Activated naive CD4-positive, alpha-beta T cell treated with anti-CD3 and anti-CD28 coated beads for 36 hours (primary cell): ENCODE measurements at regions not wholly inside any gene's neighbourhood (a gene's known extent, or its start where the extent isn't known, plus 50 kb on each side); places are given as distances from the start of the nearest gene placed in this dataset.

ENCODE experiments used
- CTCF ChIA-PET: fragments of 350-600 bp; sonication (Branson Sonifier 250); formaldehyde crosslinking; loops from one replicate; lab custom pipeline; 2021; ENCODE audit warnings: antibody characterized with exemption; lab: Charles Lee
- DNase-seq: peaks from one replicate; pipeline ENCODE4 v3.0.0-alpha.2; 2020
- H3K27ac Mint-ChIP-seq: one replicate; pipeline ENCODE4 v1.8.0; 2021; ENCODE audit warnings: mild to moderate bottlenecking, mixed read lengths
- H3K27me3 Mint-ChIP-seq: one replicate; pipeline ENCODE4 v1.8.0; 2021; ENCODE audit warnings: low read depth, mixed read lengths
- H3K36me3 Mint-ChIP-seq: one replicate; pipeline ENCODE4 v1.8.0; 2021; ENCODE audit warnings: low read depth, mixed read lengths
- H3K4me1 Mint-ChIP-seq: one replicate; pipeline ENCODE4 v1.8.0; 2021; ENCODE audit warnings: low read depth, mixed read lengths
- H3K4me3 Mint-ChIP-seq: one replicate; pipeline ENCODE4 v1.8.0; 2021; ENCODE audit warnings: mild to moderate bottlenecking, moderate library complexity, mixed read lengths
- H3K9me3 Mint-ChIP-seq: one replicate; pipeline ENCODE4 v1.8.0; 2021; ENCODE audit warnings: mixed read lengths
- intact Hi-C: fragments of 100-400 bp; cut with micrococcal nuclease; formaldehyde crosslinking; loops from one replicate; pipeline ENCODE4 v1.15.1; 2023

DNA sequence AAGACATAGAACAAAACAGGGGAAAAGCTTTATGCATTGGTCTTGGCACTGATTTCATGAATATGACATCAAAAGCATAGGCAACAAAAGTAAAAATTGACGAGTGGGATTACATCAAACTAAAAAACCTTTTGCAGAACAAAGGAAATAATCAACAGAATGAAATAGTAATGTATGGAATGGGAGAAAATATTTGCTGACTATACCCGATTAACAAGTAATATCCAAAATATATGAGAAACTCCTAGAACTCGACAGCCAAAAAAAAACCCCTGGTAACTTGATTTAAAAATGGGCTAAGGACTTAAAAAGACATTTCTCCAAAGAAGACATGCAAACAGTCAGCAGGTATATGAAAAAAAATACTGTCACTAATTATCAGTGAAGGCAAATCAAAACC lies 231.7 kb upstream of the MAN1A1 start:
- H3K4me3 Mint-ChIP-seq = no peak overlapping the region
- H3K27ac Mint-ChIP-seq = no peak overlapping the region
- CTCF ChIA-PET = interaction anchor here (0.6 kb wide), 1 partner anchor 125 kb away, joined by 4 read pairs; no protein-coding TSS in a partner anchor
- H3K4me1 Mint-ChIP-seq = no peaks in the 10 kb centered on the region
- DNase-seq = no peak
- no peaks in the 10 kb centered on the region for H3K36me3 Mint-ChIP-seq
- intact Hi-C loops = no loop called here
- no peaks in the 10 kb centered on the region for H3K27me3 Mint-ChIP-seq
- H3K9me3 Mint-ChIP-seq = peaks cover 6% of the 10 kb centered on the region

DNA sequence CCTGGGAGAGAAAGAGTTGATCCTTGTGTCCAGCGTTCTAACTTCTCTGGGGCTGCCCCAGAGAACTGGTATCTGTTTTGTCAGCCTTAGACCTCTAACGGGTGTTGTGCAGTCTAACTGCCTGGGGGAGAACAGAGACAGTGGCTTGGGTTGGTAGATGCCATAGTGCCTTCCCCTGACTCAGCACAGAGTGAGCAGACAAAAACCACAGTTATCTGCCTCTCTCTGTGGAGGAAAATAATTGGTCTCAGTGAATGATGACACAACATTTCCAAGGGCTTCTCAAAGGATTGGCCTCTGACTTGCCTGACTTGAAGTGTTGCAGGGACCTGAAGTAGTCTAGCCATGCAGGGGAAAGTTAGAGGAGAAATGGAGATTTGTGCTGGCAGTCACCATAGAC lies 226.2 kb upstream of the MAN1A1 start:
- Mint-ChIP-seq H3K27me3 (no peaks in the 10 kb centered on the region), H3K9me3 (peaks cover 13% of the 10 kb centered on the region), H3K4me3 (no peak overlapping the region), H3K27ac (no peak overlapping the region), H3K36me3 (no peaks in the 10 kb centered on the region), H3K4me1 (no peaks in the 10 kb centered on the region)
- CTCF ChIA-PET = no interaction called here
- intact Hi-C loops = no loop called here
- no peak for DNase-seq

DNA sequence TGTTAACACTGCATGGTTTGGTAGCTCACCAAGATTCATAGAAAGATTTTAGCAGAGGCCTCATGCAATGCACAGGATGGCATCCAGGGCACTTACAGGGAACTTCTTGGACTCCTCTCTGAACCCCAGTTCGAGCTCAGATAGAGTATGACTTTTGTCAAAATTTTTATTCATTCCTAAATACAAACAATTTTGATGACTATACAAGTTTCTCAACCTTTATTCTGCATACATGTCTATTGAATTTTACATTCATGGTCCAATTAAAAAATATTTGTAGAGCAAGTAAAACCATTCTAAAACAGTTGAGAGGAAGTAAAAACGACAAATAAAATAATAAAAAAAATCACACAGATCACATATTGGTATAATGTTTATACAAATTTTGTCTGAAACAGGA lies 219.0 kb upstream of the MAN1A1 start:
- no peaks in the 10 kb centered on the region for H3K36me3 Mint-ChIP-seq
- CTCF ChIA-PET = no interaction called here
- H3K4me3 Mint-ChIP-seq = no peak overlapping the region
- no peaks in the 10 kb centered on the region for H3K4me1 Mint-ChIP-seq
- no peaks in the 10 kb centered on the region for H3K9me3 Mint-ChIP-seq
- no peak overlapping the region for H3K27ac Mint-ChIP-seq
- intact Hi-C loops = no loop called here
- H3K27me3 Mint-ChIP-seq = peaks cover 4% of the 10 kb centered on the region
- DNase-seq = no peak

DNA sequence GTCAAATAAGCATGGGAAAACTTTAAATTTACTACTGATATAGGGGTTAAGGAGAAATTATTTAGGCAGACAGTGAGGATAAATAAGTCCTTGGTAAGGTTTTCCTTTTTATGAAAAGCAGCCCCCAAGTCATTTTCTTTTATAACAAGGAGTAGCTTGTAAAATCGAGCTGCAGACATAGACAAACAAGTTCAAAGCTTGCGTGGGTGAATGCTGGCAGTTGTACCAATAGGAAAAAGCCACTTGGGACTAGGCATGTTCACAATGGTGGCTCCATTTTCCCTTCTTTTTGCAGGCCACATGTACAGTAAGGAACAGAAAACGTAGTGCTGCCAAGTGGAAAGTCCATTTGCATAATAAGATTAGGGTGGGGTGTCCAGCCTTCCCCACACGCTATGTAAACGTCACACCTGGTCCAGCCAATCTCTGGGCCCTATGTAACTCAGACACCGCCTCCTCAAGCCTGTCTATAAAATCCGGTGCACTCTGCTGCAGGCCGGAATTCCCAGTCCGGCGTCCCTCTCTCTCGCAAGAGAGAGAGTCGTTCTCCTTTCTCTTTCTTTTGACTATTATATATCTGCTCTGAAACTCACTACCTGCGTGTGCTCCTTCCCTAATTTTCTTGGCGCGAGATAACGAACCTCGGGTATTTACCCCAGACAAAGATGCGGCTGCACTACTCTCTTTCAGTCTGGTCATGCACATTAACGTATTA lies 217.1 kb upstream of the MAN1A1 start:
- intact Hi-C loops = no loop called here
- no peak for DNase-seq
- Mint-ChIP-seq H3K4me3 (no peak overlapping the region), H3K4me1 (no peaks in the 10 kb centered on the region), H3K36me3 (no peaks in the 10 kb centered on the region), H3K27ac (no peak overlapping the region), H3K27me3 (peaks cover 4% of the 10 kb centered on the region), H3K9me3 (no peaks in the 10 kb centered on the region)
- CTCF ChIA-PET = no interaction called here

DNA sequence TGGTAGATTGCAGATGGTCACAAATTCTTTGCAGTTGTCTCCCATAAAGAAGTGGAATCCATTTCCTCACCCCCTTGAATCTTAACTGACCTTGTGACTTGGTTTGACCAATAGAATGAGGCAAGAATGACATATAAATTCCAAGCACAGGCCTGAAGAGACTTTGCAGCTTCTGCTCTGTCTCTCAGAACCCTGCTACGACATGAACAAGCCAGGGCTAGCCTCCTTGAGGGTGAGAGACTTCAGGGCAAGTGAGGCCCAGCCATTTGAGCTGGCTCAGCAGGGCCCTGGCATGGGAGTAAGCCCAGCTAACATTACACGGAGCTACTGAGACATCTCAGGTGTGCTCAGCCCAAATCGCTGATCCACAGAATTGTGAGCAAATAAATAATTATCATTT lies 216.3 kb upstream of the MAN1A1 start:
- no peak for DNase-seq
- CTCF ChIA-PET = no interaction called here
- Mint-ChIP-seq H3K4me1 (no peaks in the 10 kb centered on the region), H3K4me3 (no peak overlapping the region), H3K36me3 (no peaks in the 10 kb centered on the region), H3K27ac (no peak overlapping the region), H3K9me3 (no peaks in the 10 kb centered on the region), H3K27me3 (peaks cover 4% of the 10 kb centered on the region)
- intact Hi-C loops = no loop called here

DNA sequence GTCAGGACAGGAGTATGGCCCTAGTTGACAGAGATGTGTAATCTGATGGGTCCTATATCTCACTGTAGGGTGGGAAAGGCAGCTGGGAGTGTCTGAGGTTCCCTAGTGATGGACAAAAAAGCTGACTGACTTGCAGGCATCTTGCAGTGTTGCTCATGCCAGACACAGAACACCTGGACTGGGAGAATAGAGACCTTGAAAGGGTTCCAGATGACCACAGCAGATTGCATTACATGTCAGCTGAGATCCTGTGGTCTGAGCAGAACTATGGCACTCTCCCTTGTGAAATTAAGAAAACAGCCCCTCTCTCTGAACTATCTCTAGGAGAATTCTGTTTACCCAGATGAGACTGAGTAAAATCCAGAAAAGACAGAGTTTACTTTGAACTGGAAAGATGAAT lies 212.6 kb upstream of the MAN1A1 start:
- intact Hi-C loops = no loop called here
- DNase-seq = no peak
- CTCF ChIA-PET = no interaction called here
- Mint-ChIP-seq H3K9me3 (no peaks in the 10 kb centered on the region), H3K27me3 (no peaks in the 10 kb centered on the region), H3K27ac (no peak overlapping the region), H3K36me3 (no peaks in the 10 kb centered on the region), H3K4me3 (no peak overlapping the region), H3K4me1 (no peaks in the 10 kb centered on the region)

GRCh38 chr6:119559586-119559985 lies 210.0 kb upstream of the MAN1A1 start:
- no peak for DNase-seq
- H3K27ac Mint-ChIP-seq = no peak overlapping the region
- CTCF ChIA-PET = interaction anchor here (1.8 kb wide), 1 partner anchor 411 kb away, joined by 5 read pairs; no protein-coding TSS in a partner anchor
- intact Hi-C loops = no loop called here
- H3K4me1 Mint-ChIP-seq = no peaks in the 10 kb centered on the region
- H3K36me3 Mint-ChIP-seq = no peaks in the 10 kb centered on the region
- H3K4me3 Mint-ChIP-seq = no peak overlapping the region
- H3K27me3 Mint-ChIP-seq = no peaks in the 10 kb centered on the region
- H3K9me3 Mint-ChIP-seq = no peaks in the 10 kb centered on the region

DNA sequence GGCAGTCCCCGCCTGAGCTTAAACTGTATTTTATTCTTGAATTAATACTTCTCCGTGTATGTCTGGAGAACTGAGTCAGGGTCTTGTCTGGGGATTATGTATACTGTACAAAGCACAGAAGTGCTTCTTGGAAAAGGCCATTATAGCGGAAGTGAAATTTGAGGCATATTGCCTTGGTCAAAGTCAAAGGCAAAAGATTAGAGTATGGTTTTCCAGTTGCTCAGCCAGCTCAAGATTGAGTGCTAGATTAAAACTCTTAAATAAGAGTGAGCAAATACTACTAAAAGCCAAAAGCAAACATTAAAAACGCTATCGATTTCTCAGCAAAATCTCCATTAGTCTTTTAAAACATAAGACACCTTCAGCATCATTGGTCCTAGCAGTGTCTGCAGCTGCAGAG lies 207.7 kb upstream of the MAN1A1 start:
- H3K36me3 Mint-ChIP-seq = no peaks in the 10 kb centered on the region
- CTCF ChIA-PET = interaction anchor here (0.5 kb wide), 1 partner anchor 413 kb away, joined by 3 read pairs; no protein-coding TSS in a partner anchor
- no peak for DNase-seq
- no peaks in the 10 kb centered on the region for H3K27me3 Mint-ChIP-seq
- no peak overlapping the region for H3K4me3 Mint-ChIP-seq
- no peaks in the 10 kb centered on the region for H3K9me3 Mint-ChIP-seq
- no peaks in the 10 kb centered on the region for H3K4me1 Mint-ChIP-seq
- H3K27ac Mint-ChIP-seq = no peak overlapping the region
- intact Hi-C loops = no loop called here

DNA sequence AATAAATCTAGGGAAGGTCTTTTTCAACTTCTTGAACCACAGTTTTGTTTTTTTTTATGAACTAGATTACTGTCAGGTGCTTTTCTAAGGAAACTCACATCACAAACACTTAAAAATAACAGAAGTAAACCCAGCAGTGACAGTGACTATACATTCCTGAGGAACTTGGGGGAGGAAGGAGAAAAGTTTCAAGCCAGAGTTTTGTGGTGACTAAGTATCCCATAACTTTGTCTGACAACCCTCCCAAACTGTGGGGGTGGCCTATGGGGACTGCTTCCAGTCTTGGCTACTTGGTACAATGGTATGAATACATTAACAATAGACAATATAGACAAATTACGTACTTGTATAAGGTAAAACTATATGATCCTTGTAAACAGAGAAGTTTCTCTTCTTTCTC lies 202.5 kb upstream of the MAN1A1 start:
- Mint-ChIP-seq H3K27ac (no peak overlapping the region), H3K36me3 (no peaks in the 10 kb centered on the region), H3K9me3 (no peaks in the 10 kb centered on the region), H3K4me1 (no peaks in the 10 kb centered on the region), H3K4me3 (no peak overlapping the region), H3K27me3 (no peaks in the 10 kb centered on the region)
- DNase-seq = no peak
- CTCF ChIA-PET = no interaction called here
- intact Hi-C loops = no loop called here

GRCh38 chr6:119547024-119547423 lies 197.5 kb upstream of the MAN1A1 start:
- CTCF ChIA-PET = no interaction called here
- no peaks in the 10 kb centered on the region for H3K36me3 Mint-ChIP-seq
- no peak for DNase-seq
- no peak overlapping the region for H3K4me3 Mint-ChIP-seq
- no peak overlapping the region for H3K27ac Mint-ChIP-seq
- peaks cover 11% of the 10 kb centered on the region for H3K27me3 Mint-ChIP-seq
- no peaks in the 10 kb centered on the region for H3K9me3 Mint-ChIP-seq
- intact Hi-C loops = no loop called here
- H3K4me1 Mint-ChIP-seq = no peaks in the 10 kb centered on the region

GRCh38 chr6:119545245-119545644 lies 195.7 kb upstream of the MAN1A1 start:
- Mint-ChIP-seq H3K27me3 (peaks cover 11% of the 10 kb centered on the region), H3K4me3 (no peak overlapping the region), H3K9me3 (no peaks in the 10 kb centered on the region), H3K36me3 (no peaks in the 10 kb centered on the region), H3K27ac (no peak overlapping the region), H3K4me1 (no peaks in the 10 kb centered on the region)
- no peak for DNase-seq
- CTCF ChIA-PET = no interaction called here
- intact Hi-C loops = no loop called here

GRCh38 chr6:119544325-119545175 lies 195.0 kb upstream of the MAN1A1 start:
- H3K27me3 Mint-ChIP-seq = peaks cover 13% of the 10 kb centered on the region
- no peak for DNase-seq
- no peaks in the 10 kb centered on the region for H3K9me3 Mint-ChIP-seq
- H3K4me1 Mint-ChIP-seq = no peaks in the 10 kb centered on the region
- no peak overlapping the region for H3K4me3 Mint-ChIP-seq
- CTCF ChIA-PET = interaction anchor here (0.6 kb wide), 1 partner anchor 1031 kb away, joined by 4 read pairs; no protein-coding TSS in a partner anchor
- intact Hi-C loops = no loop called here
- H3K36me3 Mint-ChIP-seq = no peaks in the 10 kb centered on the region
- H3K27ac Mint-ChIP-seq = no peak overlapping the region

- Mint-ChIP-seq H3K9me3 (no peaks in the 10 kb centered on the region), H3K27me3 (peaks cover 13% of the 10 kb centered on the region), H3K36me3 (no peaks in the 10 kb centered on the region), H3K27ac (no peak overlapping the region), H3K4me3 (no peak overlapping the region), H3K4me1 (no peaks in the 10 kb centered on the region)
- CTCF ChIA-PET = no interaction called here
- intact Hi-C loops = no loop called here
- no peak for DNase-seq
These were observed 193.8 kb upstream of the MAN1A1 start for GRCh38 chr6:119543332-119543731.
